ENCODE measurements at regions not wholly inside any gene's neighbourhood (a gene's known extent, or its start where the extent isn't known, plus 50 kb on each side); places are given as distances from the start of the nearest gene placed in this dataset.

GRCh38 chr4:107318078-107318477, 282.0 kb upstream of the DKK2 start:
- CTCF ChIA-PET, result no interaction called here

More at GRCh38 chr4:107318078-107318477, 282.0 kb upstream of the DKK2 start:
- H3K4me2 ChIP-seq (ENCODE audit: insufficient read depth, low read length), result no peak overlapping the region
- dilution Hi-C loops (cut with MboI; ENCODE audit: extremely low pct_ligation_motif_present, low sequenced_read_pairs) (no loop called here), intact Hi-C loops (cut with micrococcal nuclease) (no loop called here)
- DNase-seq (ENCODE audit: low read depth, low spot score) (no peak), FAIRE-seq (no peak)
- no peak overlapping the region for H3K9ac ChIP-seq (replicated peaks; ENCODE audit: extremely low read depth, insufficient read depth, low read length)
- no peaks in the 10 kb centered on the region for H3K79me2 ChIP-seq (ENCODE audit: control insufficient read depth, insufficient read depth, low read length)
- H4K20me1 ChIP-seq (replicated peaks; ENCODE audit: control insufficient read depth, extremely low read depth, insufficient read depth, low read length), result no peaks in the 10 kb centered on the region
- H3K27me3 ChIP-seq (ENCODE audit: control insufficient read depth in 2 of 2, insufficient read depth in 2 of 2, low read length in 2 of 2), result no peaks in the 10 kb centered on the region
- no peaks in the 10 kb centered on the region for H3K36me3 ChIP-seq (ENCODE audit: control insufficient read depth in 2 of 2, extremely low read depth in 1 of 2, insufficient read depth in 2 of 2, low read length in 2 of 2)
- POLR2A ChIA-PET, result no interaction called here
- no peak overlapping the region for H3K27ac ChIP-seq (ENCODE audit: insufficient read depth, low read depth, low read length)
- H3K9me1 ChIP-seq (replicated peaks; ENCODE audit: control insufficient read depth, extremely low read depth, insufficient read depth, low read length), result no peaks in the 10 kb centered on the region
- H3K4me3 ChIP-seq (replicated peaks in 1 of 3; ENCODE audit: insufficient read depth in 1 of 3, low read depth in 1 of 3, low read length in 3 of 3), result no peak overlapping the region
- no peak overlapping the region for H2AFZ ChIP-seq (ENCODE audit: low read depth, low read length)
- TF ChIP-seq JUN (IDR thresholded peaks at IDR 0.05; ENCODE audit: borderline replicate concordance, insufficient read depth, insufficient read length, low read depth), result no peak
- no peak for TF ChIP-seq POLR2AphosphoS5 (IDR thresholded peaks at IDR 0.05; ENCODE audit: insufficient read depth, low read depth, low read length)
- no peak for TF ChIP-seq POLR2A (IDR thresholded peaks at IDR 0.05; ENCODE audit: low read depth, low read length)
- TF ChIP-seq, protein P1, sequence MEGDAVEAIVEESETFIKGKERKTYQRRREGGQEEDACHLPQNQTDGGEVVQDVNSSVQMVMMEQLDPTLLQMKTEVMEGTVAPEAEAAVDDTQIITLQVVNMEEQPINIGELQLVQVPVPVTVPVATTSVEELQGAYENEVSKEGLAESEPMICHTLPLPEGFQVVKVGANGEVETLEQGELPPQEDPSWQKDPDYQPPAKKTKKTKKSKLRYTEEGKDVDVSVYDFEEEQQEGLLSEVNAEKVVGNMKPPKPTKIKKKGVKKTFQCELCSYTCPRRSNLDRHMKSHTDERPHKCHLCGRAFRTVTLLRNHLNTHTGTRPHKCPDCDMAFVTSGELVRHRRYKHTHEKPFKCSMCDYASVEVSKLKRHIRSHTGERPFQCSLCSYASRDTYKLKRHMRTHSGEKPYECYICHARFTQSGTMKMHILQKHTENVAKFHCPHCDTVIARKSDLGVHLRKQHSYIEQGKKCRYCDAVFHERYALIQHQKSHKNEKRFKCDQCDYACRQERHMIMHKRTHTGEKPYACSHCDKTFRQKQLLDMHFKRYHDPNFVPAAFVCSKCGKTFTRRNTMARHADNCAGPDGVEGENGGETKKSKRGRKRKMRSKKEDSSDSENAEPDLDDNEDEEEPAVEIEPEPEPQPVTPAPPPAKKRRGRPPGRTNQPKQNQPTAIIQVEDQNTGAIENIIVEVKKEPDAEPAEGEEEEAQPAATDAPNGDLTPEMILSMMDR (IDR thresholded peaks at IDR 0.05; ENCODE audit: extremely low read depth in 1 of 2, insufficient read depth in 1 of 2, low read depth in 1 of 2, low read length in 2 of 2), result no peak
- no peak for TF ChIP-seq EZH2 (IDR thresholded peaks at IDR 0.05; ENCODE audit: borderline replicate concordance, low read depth, low read length, severe bottlenecking)
- no peak for TF ChIP-seq MYC (IDR thresholded peaks at IDR 0.05; ENCODE audit: low read depth, low read length)
- no peak for TF ChIP-seq GATA2 (IDR thresholded peaks at IDR 0.05; ENCODE audit: insufficient read depth, insufficient read length, low read depth, low read length)
- TF ChIP-seq MAX (IDR thresholded peaks at IDR 0.05; ENCODE audit: insufficient read depth, insufficient read length), result no peak
- TF ChIP-seq FOS (IDR thresholded peaks at IDR 0.05; ENCODE audit: borderline replicate concordance, insufficient read depth, low read length), result no peak
- no peaks in the 10 kb centered on the region for H3K9me3 ChIP-seq (replicated peaks; ENCODE audit: control insufficient read depth, insufficient read depth, low read length)
- BruUV-seq (replicated peaks), result no TSS peak
- H3K4me1 ChIP-seq (ENCODE audit: control insufficient read depth, extremely low read depth, insufficient read depth, low read length), result peaks cover 3% of the 10 kb centered on the region
